ENCODE measurements at regions not wholly inside any gene's neighbourhood (a gene's known extent, or its start where the extent isn't known, plus 50 kb on each side); places are given as distances from the start of the nearest gene placed in this dataset.
"Not testable (repeated sequence)": the region's sequence is repeated elsewhere in the genome, so short reads cannot be mapped to it uniquely, and the experiment has no call there.

- DNase-seq (ENCODE audit: low spot score): no peak
Measured at GRCh38 chr7:51629206-51629605, 312.6 kb upstream of the COBL start.

- DNase-seq (ENCODE audit: low spot score): no peak
Measured at GRCh38 chr7:51621956-51622355, 305.3 kb upstream of the COBL start.

GRCh38 chr7:51620706-51621105, 304.1 kb upstream of the COBL start:
- DNase-seq (ENCODE audit: low spot score): no peak

GRCh38 chr7:51619880-51620279, 303.3 kb upstream of the COBL start:
- no peak for DNase-seq (ENCODE audit: low spot score)

GRCh38 chr7:51617686-51618085, 301.1 kb upstream of the COBL start:
- no peak for DNase-seq (ENCODE audit: low spot score)

GRCh38 chr7:51613911-51614357, 297.3 kb upstream of the COBL start:
- no peak for DNase-seq (ENCODE audit: low spot score)

GRCh38 chr7:51611937-51612336, 295.3 kb upstream of the COBL start:
- no peak for DNase-seq (ENCODE audit: low spot score)

- no peak for DNase-seq (ENCODE audit: low spot score)
Measured at GRCh38 chr7:51607447-51607846, 290.8 kb upstream of the COBL start.

- DNase-seq (ENCODE audit: low spot score): no peak
Measured at GRCh38 chr7:51606601-51607154, 290.1 kb upstream of the COBL start.

- no peak for DNase-seq (ENCODE audit: low spot score)
Measured at GRCh38 chr7:51602376-51602775, 285.8 kb upstream of the COBL start.

GRCh38 chr7:51601461-51601860, 284.9 kb upstream of the COBL start:
- DNase-seq (ENCODE audit: low spot score): no peak

- not testable (repeated sequence) for DNase-seq (ENCODE audit: low spot score)
Measured at GRCh38 chr7:51599935-51600334, 283.3 kb upstream of the COBL start.

- DNase-seq (ENCODE audit: low spot score): no peak
Measured at GRCh38 chr7:51593628-51594027, 277.0 kb upstream of the COBL start.

GRCh38 chr7:51592842-51593599, 276.4 kb upstream of the COBL start:
- no peak for DNase-seq (ENCODE audit: low spot score)

- no peak for DNase-seq (ENCODE audit: low spot score)
Measured at GRCh38 chr7:51591223-51591622, 274.6 kb upstream of the COBL start.

GRCh38 chr7:51590746-51591145, 274.1 kb upstream of the COBL start:
- DNase-seq (ENCODE audit: low spot score): no peak

GRCh38 chr7:51589111-51589510, 272.5 kb upstream of the COBL start:
- no peak for DNase-seq (ENCODE audit: low spot score)

- no peak for DNase-seq (ENCODE audit: low spot score)
Measured at GRCh38 chr7:51587604-51588003, 271.0 kb upstream of the COBL start.

GRCh38 chr7:51577390-51577789, 260.8 kb upstream of the COBL start:
- DNase-seq (ENCODE audit: low spot score): no peak

- no peak for DNase-seq (ENCODE audit: low spot score)
Measured at GRCh38 chr7:51569581-51569980, 253.0 kb upstream of the COBL start.

GRCh38 chr7:51569176-51569575, 252.6 kb upstream of the COBL start:
- no peak for DNase-seq (ENCODE audit: low spot score)

GRCh38 chr7:51551070-51551469, 234.5 kb upstream of the COBL start:
- no peak for DNase-seq (ENCODE audit: low spot score)

GRCh38 chr7:51545131-51545530, 228.5 kb upstream of the COBL start:
- DNase-seq (ENCODE audit: low spot score): no peak
